Transverse colon (tissue), 4 donors: ENCODE measurements at regions not wholly inside any gene's neighbourhood (a gene's known extent, or its start where the extent isn't known, plus 50 kb on each side); places are given as distances from the start of the nearest gene placed in this dataset.
A peak's percentile ranks its signal among the peaks of the same experiment; 100 is the strongest.
"Not testable (repeated sequence)": the region's sequence is repeated elsewhere in the genome, so short reads cannot be mapped to it uniquely, and the experiment has no call there.

Experiments
- DNase-seq: peaks from one replicate; pipeline ENCODE4 v3.0.0-alpha.2; 2019
- H3K27ac ChIP-seq, 4 donors: fragments of 200-600 bp; sonication (generic); 2 replicates each; pipeline ENCODE4 v1.5.1; 2016 to 2018; ENCODE audit warnings: inconsistent platforms in 4 of 4
- H3K27me3 ChIP-seq: fragments of 200-600 bp; sonication (generic); 2 replicates; pipeline ENCODE4 v1.5.1; 2017; ENCODE audit warnings: inconsistent platforms
- H3K36me3 ChIP-seq, 4 donors: fragments of 200-600 bp; sonication (generic); 2 replicates each; pipeline ENCODE4 v1.5.1; 2017 to 2019; ENCODE audit warnings: inconsistent platforms in 4 of 4
- H3K4me1 ChIP-seq, 4 donors: fragments of 200-600 bp; sonication (generic); 2 replicates each; pipeline ENCODE4 v1.5.1; 2017 to 2020; ENCODE audit warnings: inconsistent platforms in 4 of 4
- H3K4me3 ChIP-seq, 4 donors: fragments of 200-600 bp; sonication (generic); 1 replicate in 1 of 4; 2 replicates in 3 of 4; pipeline versions ENCODE4 v1.5.1 to v1.6.1; 2017 to 2019; ENCODE audit warnings: inconsistent platforms in 4 of 4
- H3K9me3 ChIP-seq, 2 donors: fragments of 200-600 bp; sonication (generic); 2 replicates each; pipeline ENCODE4 v1.5.1; 2017 to 2019; ENCODE audit warnings: inconsistent platforms in 2 of 2
- CTCF ChIP-seq, 5 experiments: fragments of 200-600 bp in 3 of 5; fragments of 450-650 bp in 2 of 5; sonication (generic) in 3 of 5; IDR thresholded peaks; 1 replicate in 2 of 5; 2 replicates in 3 of 5; pipeline ENCODE4 v1.5.1; 2016 to 2017; ENCODE audit warnings: antibody characterized with exemption in 5 of 5, inconsistent platforms in 3 of 5, mild to moderate bottlenecking in 2 of 5, moderate library complexity in 1 of 5
- EP300 ChIP-seq: sonication (generic); formaldehyde crosslinking; IDR thresholded peaks from one replicate; pipeline ENCODE4 v1.6.1; 2017; ENCODE audit warnings: antibody characterized with exemption, low read depth
- POLR2A ChIP-seq: fragments of 450-650 bp; IDR thresholded peaks from one replicate; pipeline ENCODE4 v1.6.1; 2016; ENCODE audit warnings: antibody characterized with exemption, mild to moderate bottlenecking, moderate library complexity
- POLR2AphosphoS5 ChIP-seq, 3 donors: sonication (generic); formaldehyde crosslinking; IDR thresholded peaks; one replicate each; pipeline ENCODE4 v1.6.1; 2016; ENCODE audit warnings: antibody characterized with exemption in 3 of 3
- WGBS, 2 donors: methylation state at CpG; one replicate each; pipeline ENCODE4 v1.1.5; 2018; ENCODE audit warnings: low coverage in 1 of 2; 5-methylcytosine and 5-hydroxymethylcytosine counted together
- in situ Hi-C, 4 donors: fragments of 200-750 bp; cut with MboI; loops; one replicate each; pipeline versions ENCODE4 v1.15.0 to v1.15.1; 2017; ENCODE audit warnings: low sequenced_read_pairs in 3 of 4, low pct_ligation_motif_present in 1 of 4, low pct_unique_long_range_greater_than_20kb in 1 of 4
- intact Hi-C: fragments of 100-400 bp; cut with DNase I; formaldehyde crosslinking; loops from one replicate; pipeline ENCODE4 v1.15.1; 2023; ENCODE audit warnings: low total_unique reads

- intact Hi-C loops: no loop called here
- Histone ChIP-seq H3K27me3 (no peaks in the 10 kb centered on the region), H3K36me3 (no peaks in the 10 kb centered on the region), H3K4me1 (no peaks in the 10 kb centered on the region), H3K4me3 (no peak overlapping the region), H3K9me3 (no peaks in the 10 kb centered on the region), H3K27ac (no peak overlapping the region)
- in situ Hi-C loops: no loop called here
- WGBS, 2 donors: 0 to 30% methylated on average over 1 of the region's 1 CpG
- no peak for TF ChIP-seq POLR2AphosphoS5 (IDR thresholded peaks at IDR 0.05)
- no peak for TF ChIP-seq POLR2A
- no peak for TF ChIP-seq CTCF (IDR thresholded peaks at IDR 0.05)
- no peak for TF ChIP-seq EP300
- no peak for DNase-seq
Observed at GRCh38 chr1:68717330-68717729, 220.4 kb upstream of the DEPDC1 start.

DNA sequence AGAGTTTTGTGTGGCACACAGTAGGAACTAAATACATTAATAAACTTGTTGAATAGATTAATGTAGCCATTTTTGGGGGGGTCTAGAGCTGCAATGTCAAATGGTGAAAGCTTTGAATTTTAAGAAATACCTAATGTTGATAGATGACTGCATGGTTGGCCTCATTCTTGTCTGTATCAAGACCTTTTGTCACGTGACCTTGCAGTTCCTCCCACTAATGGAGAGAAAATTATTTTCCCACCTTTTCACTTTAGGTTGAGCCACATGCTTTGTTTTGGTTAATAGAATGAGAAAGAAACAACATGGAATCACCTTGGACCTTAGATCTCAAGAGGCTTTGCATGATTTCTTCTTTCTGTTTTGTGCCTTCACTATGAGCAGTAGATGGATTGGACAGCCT is 223.6 kb upstream of the DEPDC1 start:
- no peak for DNase-seq
- in situ Hi-C loops: no loop called here
- no peak for TF ChIP-seq CTCF (IDR thresholded peaks at IDR 0.05)
- no peak for TF ChIP-seq POLR2A
- TF ChIP-seq EP300: no peak
- TF ChIP-seq POLR2AphosphoS5 (IDR thresholded peaks at IDR 0.05): no peak
- intact Hi-C loops: no loop called here
- H3K4me3 ChIP-seq: no peak overlapping the region
- H3K4me1 ChIP-seq: no peaks in the 10 kb centered on the region
- no peaks in the 10 kb centered on the region for H3K9me3 ChIP-seq
- H3K27me3 ChIP-seq: no peaks in the 10 kb centered on the region
- H3K27ac ChIP-seq: no peak overlapping the region
- no peaks in the 10 kb centered on the region for H3K36me3 ChIP-seq
- WGBS, 2 donors: 62 to 81% methylated on average over 1 of the region's 1 CpG

DNA sequence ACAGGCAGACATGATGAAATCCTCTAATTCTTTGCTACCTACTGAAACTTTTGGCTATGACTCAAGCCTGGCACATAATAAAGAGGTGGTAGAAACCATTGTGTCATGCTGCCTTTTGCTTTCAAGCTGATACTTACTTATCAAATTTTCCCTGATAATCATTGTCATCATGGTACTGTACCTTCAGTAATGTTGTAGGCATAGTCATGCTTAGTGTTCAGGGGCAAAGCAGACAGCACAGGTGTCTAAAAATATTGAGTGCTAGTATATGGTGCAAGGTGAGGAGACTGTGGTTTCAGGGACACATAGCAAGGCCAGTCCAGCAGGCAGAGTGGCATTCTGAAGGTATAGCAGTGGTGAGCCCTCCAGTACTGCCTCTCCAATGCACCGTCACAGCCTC is 226.9 kb upstream of the DEPDC1 start:
- no peak for DNase-seq
- no peak overlapping the region for H3K4me3 ChIP-seq
- H3K27ac ChIP-seq: no peak overlapping the region
- no peaks in the 10 kb centered on the region for H3K27me3 ChIP-seq
- H3K36me3 ChIP-seq: no peaks in the 10 kb centered on the region
- TF ChIP-seq CTCF (IDR thresholded peaks at IDR 0.05) (no peak), EP300 (no peak), POLR2A (no peak), POLR2AphosphoS5 (IDR thresholded peaks at IDR 0.05) (no peak)
- no peaks in the 10 kb centered on the region for H3K4me1 ChIP-seq
- intact Hi-C loops: no loop called here
- H3K9me3 ChIP-seq: no peaks in the 10 kb centered on the region
- in situ Hi-C loops: no loop called here
- WGBS, 2 donors: 84% methylated on average over 1 of the region's 1 CpG; no CpG with 5 or more reads in 1 of the 2 donors

DNA sequence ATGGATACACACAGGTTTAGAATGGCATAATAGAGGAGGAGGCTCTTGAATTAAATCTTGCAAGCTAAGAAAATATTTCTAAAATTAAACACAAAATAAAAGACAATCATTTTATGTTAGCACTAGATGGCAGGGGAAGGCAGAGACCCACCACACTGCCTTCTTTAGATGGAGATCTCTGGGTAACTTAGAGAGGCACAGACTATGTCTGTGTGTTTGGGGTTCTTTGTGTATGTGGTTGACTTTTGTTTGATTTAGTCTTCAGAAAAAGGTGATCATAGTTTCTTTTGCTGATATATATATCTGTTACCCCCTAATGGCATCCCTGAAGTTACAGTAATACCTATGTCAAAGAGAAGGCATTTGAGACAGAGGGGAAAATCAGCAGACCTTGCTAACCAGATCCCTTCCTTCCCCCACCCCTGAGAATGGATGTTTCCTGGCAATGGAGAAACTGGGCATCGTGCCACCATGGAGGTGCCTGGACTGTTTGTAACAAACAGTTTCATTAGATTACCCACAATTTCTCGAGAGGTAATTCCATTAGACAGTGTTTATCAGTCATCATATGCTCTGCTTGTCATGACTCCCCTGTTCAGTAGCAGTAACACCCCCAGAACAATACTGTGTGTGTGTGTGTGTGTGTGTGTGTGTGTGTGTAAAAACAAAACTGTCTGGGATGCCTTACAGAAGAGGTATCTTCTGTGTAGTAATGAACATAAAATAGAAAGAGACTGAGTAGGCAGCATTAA is 228.3 kb upstream of the DEPDC1 start:
- TF ChIP-seq POLR2A (no peak), POLR2AphosphoS5 (IDR thresholded peaks at IDR 0.05) (no peak), EP300 (no peak), CTCF (IDR thresholded peaks at IDR 0.05) (no peak)
- peak; percentile 7 for DNase-seq
- H3K27ac ChIP-seq: no peak overlapping the region
- intact Hi-C loops: no loop called here
- no peaks in the 10 kb centered on the region for H3K9me3 ChIP-seq
- H3K4me3 ChIP-seq: no peak overlapping the region
- in situ Hi-C loops: no loop called here
- no peaks in the 10 kb centered on the region for H3K4me1 ChIP-seq
- 34 to 41% methylated on average over 2 of the region's 2 CpGs for WGBS, 2 donors
- no peaks in the 10 kb centered on the region for H3K27me3 ChIP-seq
- H3K36me3 ChIP-seq: no peaks in the 10 kb centered on the region

DNA sequence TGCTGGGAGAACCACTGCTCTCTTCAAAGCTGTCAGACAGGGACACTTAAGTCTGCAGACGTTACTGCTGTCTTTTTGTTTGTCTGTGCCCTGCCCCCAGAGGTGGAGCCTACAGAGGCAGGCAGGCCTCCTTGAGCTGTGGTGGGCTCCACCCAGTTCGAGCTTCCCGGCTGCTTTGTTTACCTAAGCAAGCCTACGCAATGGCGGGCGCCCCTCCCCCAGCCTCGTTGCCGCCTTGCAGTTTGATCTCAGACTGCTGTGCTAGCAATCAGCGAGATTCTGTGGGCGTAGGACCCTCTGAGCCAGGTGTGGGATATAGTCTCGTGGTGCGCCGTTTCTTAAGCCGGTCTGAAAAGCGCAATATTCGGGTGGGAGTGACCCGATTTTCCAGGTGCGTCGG is 242.6 kb upstream of the DEPDC1 start:
- H3K27me3 ChIP-seq, H3K36me3 ChIP-seq, H3K4me3 ChIP-seq, in situ Hi-C loops, H3K27ac ChIP-seq, DNase-seq, H3K9me3 ChIP-seq, H3K4me1 ChIP-seq, intact Hi-C loops: not testable (repeated sequence)
- WGBS, 2 donors: 84% methylated on average over 8 of the region's 19 CpGs; no CpG with 5 or more reads in 1 of the 2 donors
